ENCODE measurements at regions not wholly inside any gene's neighbourhood (a gene's known extent, or its start where the extent isn't known, plus 50 kb on each side); places are given as distances from the start of the nearest gene placed in this dataset.
"Not testable (repeated sequence)": the region's sequence is repeated elsewhere in the genome, so short reads cannot be mapped to it uniquely, and the experiment has no call there.

DNA sequence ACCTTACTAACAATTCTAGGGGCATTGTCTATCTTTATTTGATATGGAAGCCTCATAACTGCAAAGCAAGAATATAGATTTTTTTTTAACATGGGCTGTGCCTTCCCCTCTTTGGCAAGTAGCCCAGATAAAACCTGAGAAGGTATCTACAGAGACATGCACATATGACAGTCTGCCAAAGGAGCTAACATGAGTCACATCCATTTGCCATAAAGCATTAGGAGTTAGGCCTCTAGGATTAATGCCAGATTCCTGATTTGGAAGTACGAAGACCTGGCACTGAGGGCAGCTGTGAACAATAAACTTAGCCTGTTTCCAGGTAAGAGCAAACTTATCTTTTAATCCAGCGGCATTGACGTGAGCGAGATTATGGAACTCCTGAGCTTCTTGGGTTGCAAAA, 808.7 kb downstream of the SLC6A15 start:
- 88 to 93% methylated on average over 4 of the region's 4 CpGs for WGBS, 2 experiments (ENCODE audit: insufficient coverage in 2 of 2)

DNA sequence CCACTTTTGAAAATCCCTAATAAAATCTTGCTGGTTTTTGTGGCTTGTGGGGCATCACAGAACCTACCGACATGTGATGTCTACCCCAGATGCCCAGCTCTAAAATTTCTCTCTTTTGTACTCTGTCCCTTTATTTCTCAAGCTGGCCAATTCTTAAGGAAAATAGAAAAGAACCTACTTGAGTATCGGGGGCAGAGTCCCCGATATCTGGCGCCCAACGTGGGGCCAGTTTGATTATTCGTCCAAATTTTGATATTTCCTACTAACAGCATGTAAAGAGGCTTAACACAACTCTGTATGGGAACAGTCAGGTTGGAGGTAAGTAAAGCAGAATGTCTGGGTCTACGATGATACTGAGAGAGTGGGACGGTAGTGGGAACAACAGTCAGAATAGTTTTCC, 810.6 kb downstream of the SLC6A15 start:
- WGBS, 2 experiments (ENCODE audit: insufficient coverage in 2 of 2) = 86 to 100% methylated on average over 2 of the region's 8 CpGs
- H3K4me3 ChIP-seq (ENCODE audit: extremely low read depth, insufficient read depth, low read length, poor library complexity, severe bottlenecking); H3K4me1 ChIP-seq (ENCODE audit: control insufficient read depth, insufficient read depth, low read length, poor library complexity, severe bottlenecking); H3K36me3 ChIP-seq (ENCODE audit: control insufficient read depth, insufficient read depth, low read length); H3K27ac ChIP-seq (ENCODE audit: low read depth, low read length, severe bottlenecking): not testable (repeated sequence)
- peaks cover 20% of the 10 kb centered on the region for H3K9me3 ChIP-seq (ENCODE audit: control insufficient read depth, low read length)

More for the DNA sequence above, 808.7 kb downstream of the SLC6A15 start:
- H3K27ac ChIP-seq (ENCODE audit: low read depth, low read length, severe bottlenecking); H3K4me3 ChIP-seq (ENCODE audit: extremely low read depth, insufficient read depth, low read length, poor library complexity, severe bottlenecking); H3K36me3 ChIP-seq (ENCODE audit: control insufficient read depth, insufficient read depth, low read length); H3K4me1 ChIP-seq (ENCODE audit: control insufficient read depth, insufficient read depth, low read length, poor library complexity, severe bottlenecking): not testable (repeated sequence)
- H3K9me3 ChIP-seq (ENCODE audit: control insufficient read depth, low read length) = peaks cover 20% of the 10 kb centered on the region

DNA sequence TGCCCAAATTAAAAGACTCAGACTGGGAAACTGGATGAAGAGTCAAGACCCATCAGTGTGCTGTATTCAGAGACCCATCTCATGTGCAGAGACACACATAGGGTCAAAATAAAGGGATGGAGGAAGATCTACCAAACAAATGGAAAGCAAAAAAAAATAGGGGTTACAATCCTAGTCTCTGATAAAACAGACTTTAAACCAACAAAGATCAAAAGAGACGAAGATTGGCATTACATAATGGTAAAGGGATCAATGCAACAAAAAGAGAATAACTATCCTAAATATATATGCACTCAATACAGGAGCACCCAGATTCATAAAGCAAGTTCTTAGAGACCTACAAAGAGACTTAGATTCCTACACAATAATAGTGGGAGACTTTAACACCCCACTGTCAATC, 813.0 kb downstream of the SLC6A15 start:
- H3K9me3 ChIP-seq (ENCODE audit: control insufficient read depth, low read length) = peaks cover 19% of the 10 kb centered on the region
- no CpG with 5 or more reads among the region's 1 CpG for WGBS, 2 experiments (ENCODE audit: insufficient coverage in 2 of 2)
- H3K27ac ChIP-seq (ENCODE audit: low read depth, low read length, severe bottlenecking); H3K4me3 ChIP-seq (ENCODE audit: extremely low read depth, insufficient read depth, low read length, poor library complexity, severe bottlenecking); H3K4me1 ChIP-seq (ENCODE audit: control insufficient read depth, insufficient read depth, low read length, poor library complexity, severe bottlenecking); H3K36me3 ChIP-seq (ENCODE audit: control insufficient read depth, insufficient read depth, low read length): not testable (repeated sequence)

DNA sequence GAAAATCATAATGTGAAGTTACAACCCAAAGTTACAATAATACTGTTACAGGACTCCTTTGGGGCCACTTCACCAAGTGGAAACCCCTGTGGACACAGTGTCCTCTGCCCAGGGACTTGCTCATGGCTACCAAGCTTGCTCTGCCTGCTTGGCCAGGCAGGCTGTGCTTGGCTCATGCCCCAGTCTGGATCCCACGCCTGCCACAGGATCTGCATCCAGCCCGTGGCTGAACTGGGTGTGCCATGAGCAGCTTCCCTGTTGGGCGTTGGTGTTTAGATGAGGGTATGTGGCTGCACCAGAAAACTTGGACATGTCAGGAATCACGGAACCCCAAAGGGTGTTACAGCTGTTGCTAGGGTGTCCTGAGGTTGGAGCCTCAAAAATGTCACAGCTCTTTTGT, 820.9 kb downstream of the SLC6A15 start:
- no peaks in the 10 kb centered on the region for H3K36me3 ChIP-seq (ENCODE audit: control insufficient read depth, insufficient read depth, low read length)
- no peak overlapping the region for H3K4me3 ChIP-seq (ENCODE audit: extremely low read depth, insufficient read depth, low read length, poor library complexity, severe bottlenecking)
- H3K27ac ChIP-seq (ENCODE audit: low read depth, low read length, severe bottlenecking) = no peak overlapping the region
- H3K4me1 ChIP-seq (ENCODE audit: control insufficient read depth, insufficient read depth, low read length, poor library complexity, severe bottlenecking) = no peaks in the 10 kb centered on the region
- no peaks in the 10 kb centered on the region for H3K9me3 ChIP-seq (ENCODE audit: control insufficient read depth, low read length)
- 89 to 98% methylated on average over 4 of the region's 4 CpGs for WGBS, 2 experiments (ENCODE audit: insufficient coverage in 2 of 2)

DNA sequence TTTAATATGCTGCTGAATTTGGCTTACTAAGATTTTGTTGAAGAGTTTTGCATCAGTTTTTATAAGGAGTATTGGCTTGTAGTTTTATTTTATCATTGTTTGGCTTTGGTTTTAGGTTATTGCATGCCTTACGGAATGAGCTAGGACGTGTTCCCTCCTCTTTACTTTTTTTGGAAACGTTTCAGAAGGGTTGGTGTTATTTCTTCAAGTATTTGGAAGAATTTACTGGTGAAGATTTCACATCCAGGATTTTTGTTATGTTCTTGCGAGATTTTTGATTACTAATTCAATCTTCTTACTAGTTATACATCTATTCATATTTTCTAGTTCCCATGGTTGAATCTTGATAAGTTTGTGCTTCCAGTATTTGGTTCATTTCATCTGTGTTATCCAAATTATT, 823.2 kb downstream of the SLC6A15 start:
- 80% methylated on average over 1 of the region's 4 CpGs; no CpG with 5 or more reads in 1 of the 2 experiments for WGBS, 2 experiments (ENCODE audit: insufficient coverage in 2 of 2)
- H3K4me1 ChIP-seq (ENCODE audit: control insufficient read depth, insufficient read depth, low read length, poor library complexity, severe bottlenecking) = no peaks in the 10 kb centered on the region
- no peaks in the 10 kb centered on the region for H3K36me3 ChIP-seq (ENCODE audit: control insufficient read depth, insufficient read depth, low read length)
- H3K9me3 ChIP-seq (ENCODE audit: control insufficient read depth, low read length) = no peaks in the 10 kb centered on the region
- no peak overlapping the region for H3K4me3 ChIP-seq (ENCODE audit: extremely low read depth, insufficient read depth, low read length, poor library complexity, severe bottlenecking)
- H3K27ac ChIP-seq (ENCODE audit: low read depth, low read length, severe bottlenecking) = no peak overlapping the region

GRCh38 chr12:84085046-84085445, 827.6 kb downstream of the SLC6A15 start:
- Histone ChIP-seq H3K4me1 (ENCODE audit: control insufficient read depth, insufficient read depth, low read length, poor library complexity, severe bottlenecking) (no peaks in the 10 kb centered on the region), H3K27ac (ENCODE audit: low read depth, low read length, severe bottlenecking) (no peak overlapping the region), H3K4me3 (ENCODE audit: extremely low read depth, insufficient read depth, low read length, poor library complexity, severe bottlenecking) (no peak overlapping the region), H3K36me3 (ENCODE audit: control insufficient read depth, insufficient read depth, low read length) (no peaks in the 10 kb centered on the region), H3K9me3 (ENCODE audit: control insufficient read depth, low read length) (no peaks in the 10 kb centered on the region)
- 100% methylated on average over 1 of the region's 3 CpGs; no CpG with 5 or more reads in 1 of the 2 experiments for WGBS, 2 experiments (ENCODE audit: insufficient coverage in 2 of 2)

- Histone ChIP-seq H3K4me3 (ENCODE audit: extremely low read depth, insufficient read depth, low read length, poor library complexity, severe bottlenecking) (no peak overlapping the region), H3K36me3 (ENCODE audit: control insufficient read depth, insufficient read depth, low read length) (no peaks in the 10 kb centered on the region), H3K27ac (ENCODE audit: low read depth, low read length, severe bottlenecking) (no peak overlapping the region), H3K9me3 (ENCODE audit: control insufficient read depth, low read length) (no peaks in the 10 kb centered on the region), H3K4me1 (ENCODE audit: control insufficient read depth, insufficient read depth, low read length, poor library complexity, severe bottlenecking) (no peaks in the 10 kb centered on the region)
- no CpG with 5 or more reads among the region's 1 CpG for WGBS, 2 experiments (ENCODE audit: insufficient coverage in 2 of 2)
These were observed 833.0 kb downstream of the SLC6A15 start for GRCh38 chr12:84079626-84080025.

DNA sequence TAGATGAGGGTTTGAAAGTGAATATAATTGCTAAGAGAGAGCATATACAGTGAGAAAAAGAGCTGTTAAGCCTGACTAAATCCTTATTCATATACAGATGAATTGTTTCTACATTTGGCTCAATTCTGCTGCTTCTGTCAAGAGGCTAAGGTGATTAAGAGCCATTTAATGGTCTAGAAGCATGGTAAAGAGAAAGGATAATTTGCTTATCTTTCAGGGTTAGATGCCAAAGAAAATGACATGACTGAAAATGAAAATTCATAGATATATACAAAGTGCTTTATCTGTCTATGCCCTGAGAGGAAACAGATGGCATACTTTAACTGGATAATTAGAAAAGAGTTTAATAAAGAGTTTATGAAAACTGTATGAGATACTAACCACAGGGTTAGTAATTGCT, 834.9 kb downstream of the SLC6A15 start:
- Histone ChIP-seq H3K36me3 (ENCODE audit: control insufficient read depth, insufficient read depth, low read length) (no peaks in the 10 kb centered on the region), H3K9me3 (ENCODE audit: control insufficient read depth, low read length) (no peaks in the 10 kb centered on the region), H3K27ac (ENCODE audit: low read depth, low read length, severe bottlenecking) (no peak overlapping the region), H3K4me1 (ENCODE audit: control insufficient read depth, insufficient read depth, low read length, poor library complexity, severe bottlenecking) (no peaks in the 10 kb centered on the region), H3K4me3 (ENCODE audit: extremely low read depth, insufficient read depth, low read length, poor library complexity, severe bottlenecking) (no peak overlapping the region)

DNA sequence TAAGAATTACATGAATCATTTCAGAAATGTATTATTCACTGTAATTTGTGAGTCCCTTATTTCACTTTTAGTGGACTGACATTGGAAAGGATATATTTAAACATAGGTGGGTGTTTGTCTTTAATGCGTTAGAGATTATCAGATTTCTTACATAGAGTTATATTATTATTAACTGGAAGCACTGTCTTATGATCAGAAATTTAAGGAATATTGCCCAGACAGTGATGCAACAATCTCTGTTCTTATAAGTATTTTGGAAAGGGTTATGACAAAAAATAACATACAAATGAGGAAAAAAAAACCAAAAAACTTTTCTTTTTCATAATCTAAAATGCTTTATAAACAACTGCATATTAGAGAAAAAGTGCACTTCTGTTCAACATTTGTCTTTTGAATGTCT, 836.6 kb downstream of the SLC6A15 start:
- no CpG with 5 or more reads among the region's 1 CpG for WGBS, 2 experiments (ENCODE audit: insufficient coverage in 2 of 2)
- H3K4me3 ChIP-seq (ENCODE audit: extremely low read depth, insufficient read depth, low read length, poor library complexity, severe bottlenecking) = no peak overlapping the region
- no peaks in the 10 kb centered on the region for H3K36me3 ChIP-seq (ENCODE audit: control insufficient read depth, insufficient read depth, low read length)
- H3K9me3 ChIP-seq (ENCODE audit: control insufficient read depth, low read length) = no peaks in the 10 kb centered on the region
- no peaks in the 10 kb centered on the region for H3K4me1 ChIP-seq (ENCODE audit: control insufficient read depth, insufficient read depth, low read length, poor library complexity, severe bottlenecking)
- no peak overlapping the region for H3K27ac ChIP-seq (ENCODE audit: low read depth, low read length, severe bottlenecking)

- Histone ChIP-seq H3K4me1 (ENCODE audit: control insufficient read depth, insufficient read depth, low read length, poor library complexity, severe bottlenecking) (no peaks in the 10 kb centered on the region), H3K36me3 (ENCODE audit: control insufficient read depth, insufficient read depth, low read length) (no peaks in the 10 kb centered on the region), H3K4me3 (ENCODE audit: extremely low read depth, insufficient read depth, low read length, poor library complexity, severe bottlenecking) (no peak overlapping the region), H3K27ac (ENCODE audit: low read depth, low read length, severe bottlenecking) (no peak overlapping the region), H3K9me3 (ENCODE audit: control insufficient read depth, low read length) (no peaks in the 10 kb centered on the region)
- no CpG with 5 or more reads among the region's 4 CpGs for WGBS, 2 experiments (ENCODE audit: insufficient coverage in 2 of 2)
These were observed 839.2 kb downstream of the SLC6A15 start for GRCh38 chr12:84073401-84073800.

GRCh38 chr12:84072961-84073360, 839.6 kb downstream of the SLC6A15 start:
- Histone ChIP-seq H3K27ac (ENCODE audit: low read depth, low read length, severe bottlenecking) (no peak overlapping the region), H3K36me3 (ENCODE audit: control insufficient read depth, insufficient read depth, low read length) (no peaks in the 10 kb centered on the region), H3K4me1 (ENCODE audit: control insufficient read depth, insufficient read depth, low read length, poor library complexity, severe bottlenecking) (no peaks in the 10 kb centered on the region), H3K9me3 (ENCODE audit: control insufficient read depth, low read length) (no peaks in the 10 kb centered on the region), H3K4me3 (ENCODE audit: extremely low read depth, insufficient read depth, low read length, poor library complexity, severe bottlenecking) (no peak overlapping the region)

DNA sequence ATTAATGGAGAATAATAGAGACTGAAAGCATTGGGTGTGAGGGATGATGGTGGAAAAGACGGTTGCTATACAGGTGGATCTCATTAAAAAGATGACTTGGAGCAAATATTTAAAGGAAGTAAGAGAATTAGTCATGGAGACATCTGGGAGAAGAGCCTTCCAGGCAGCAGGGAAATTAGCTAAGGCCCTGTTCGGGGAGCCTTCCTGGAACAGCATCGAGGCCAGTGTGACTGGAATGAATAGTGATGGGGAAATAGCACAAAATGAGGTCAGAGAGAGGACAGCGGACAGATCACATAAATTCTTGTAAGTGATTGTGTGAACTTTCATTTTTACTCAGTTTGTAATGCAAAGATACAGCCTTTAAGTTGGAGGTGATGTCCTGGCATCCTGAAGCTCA, 842.3 kb downstream of the SLC6A15 start:
- Histone ChIP-seq H3K36me3 (ENCODE audit: control insufficient read depth, insufficient read depth, low read length) (no peaks in the 10 kb centered on the region), H3K27ac (ENCODE audit: low read depth, low read length, severe bottlenecking) (no peak overlapping the region), H3K4me1 (ENCODE audit: control insufficient read depth, insufficient read depth, low read length, poor library complexity, severe bottlenecking) (no peaks in the 10 kb centered on the region), H3K4me3 (ENCODE audit: extremely low read depth, insufficient read depth, low read length, poor library complexity, severe bottlenecking) (no peak overlapping the region), H3K9me3 (ENCODE audit: control insufficient read depth, low read length) (no peaks in the 10 kb centered on the region)
- WGBS, 2 experiments (ENCODE audit: insufficient coverage in 2 of 2) = 91 to 95% methylated on average over 4 of the region's 4 CpGs

All from mesodermal cell (in vitro differentiated cells).